PFSK-1 (cell line): ENCODE measurements at regions not wholly inside any gene's neighbourhood (a gene's known extent, or its start where the extent isn't known, plus 50 kb on each side); places are given as distances from the start of the nearest gene placed in this dataset.

Experiments
- FOXP2 ChIP-seq: optimal IDR thresholded peaks from 2 replicates; pipeline ENCODE3; 2011; ENCODE audit warnings: borderline replicate concordance, control low read depth, inconsistent platforms; ENCODE audit not compliant: insufficient read depth; ENCODE audit errors: extremely low read length, extremely low read depth
- POLR2AphosphoS5 ChIP-seq: IDR thresholded peaks from 2 replicates; pipeline ENCODE4 v1.6.1; 2012; ENCODE audit warnings: low read depth, mild to moderate bottlenecking, control low read depth, low read length, moderate library complexity
- REST ChIP-seq, 2 experiments: IDR thresholded peaks; 2 replicates each; pipeline versions ENCODE4 v1.6.1 to v1.8.0; 2011 to 2012; ENCODE audit warnings: low read depth in 2 of 2, low read length in 2 of 2, control low read depth in 1 of 2, inconsistent platforms in 1 of 2, mild to moderate bottlenecking in 1 of 2, moderate library complexity in 1 of 2; ENCODE audit not compliant: insufficient read depth in 1 of 2
- SIN3A ChIP-seq: IDR thresholded peaks from 2 replicates; pipeline ENCODE4 v1.6.1; 2012; ENCODE audit warnings: mild to moderate bottlenecking, low read length, moderate library complexity, borderline replicate concordance; ENCODE audit not compliant: insufficient read depth
- TAF1 ChIP-seq: IDR thresholded peaks from 2 replicates; pipeline ENCODE4 v1.6.1; 2012; ENCODE audit warnings: low read length, control low read depth, borderline replicate concordance; ENCODE audit not compliant: insufficient read depth

GRCh38 chr2:221322741-221323140, 249.4 kb downstream of the EPHA4 start:
- TF ChIP-seq TAF1 (no peak), REST (IDR thresholded peaks at IDR 0.05; ENCODE audit: insufficient read depth in 1 of 2, low read depth in 2 of 2, low read length in 2 of 2) (no peak), POLR2AphosphoS5 (no peak), SIN3A (no peak), FOXP2 (no peak)

DNA sequence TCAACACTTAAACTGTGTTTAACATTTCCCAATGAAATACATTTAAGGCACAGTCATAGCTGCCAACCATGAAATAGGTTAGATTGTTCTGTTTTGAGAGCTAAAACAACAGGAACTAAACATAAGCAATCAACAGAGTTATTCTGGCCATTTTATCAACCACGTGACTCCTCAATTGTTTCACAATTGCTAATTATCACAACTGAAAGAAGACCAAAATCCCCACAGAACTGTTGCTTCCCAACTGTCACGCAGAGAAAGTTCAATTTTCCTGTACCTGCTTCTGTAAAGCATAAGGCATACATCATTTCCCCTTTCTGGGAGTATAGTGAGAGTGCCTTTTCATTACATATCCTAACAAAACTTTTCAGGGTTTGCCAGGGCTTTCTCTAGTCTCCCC, 248.6 kb downstream of the EPHA4 start:
- TF ChIP-seq POLR2AphosphoS5, result no peak

DNA sequence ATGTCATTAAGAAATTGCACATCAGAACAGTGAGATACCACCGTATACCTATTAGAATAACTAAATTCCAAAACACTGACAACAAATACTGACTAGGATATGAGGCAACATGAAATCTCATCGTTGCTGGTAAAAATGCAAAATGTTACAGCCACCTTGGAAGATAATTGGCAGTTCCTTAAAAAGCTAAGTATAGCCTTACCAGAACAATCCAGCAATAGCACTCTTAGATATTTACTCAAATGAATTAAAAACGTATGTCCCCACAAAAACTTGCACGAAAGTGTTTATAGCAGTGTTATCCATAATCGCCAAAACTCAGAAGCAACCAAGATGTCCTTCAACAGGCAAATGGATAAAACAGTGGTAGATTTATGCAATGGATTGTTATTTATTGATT, 241.7 kb downstream of the EPHA4 start:
- TF ChIP-seq SIN3A (no peak), FOXP2 (no peak), POLR2AphosphoS5 (no peak), TAF1 (no peak), REST (IDR thresholded peaks at IDR 0.05; ENCODE audit: insufficient read depth in 1 of 2, low read depth in 2 of 2, low read length in 2 of 2) (no peak)

GRCh38 chr2:221334481-221335218, 237.5 kb downstream of the EPHA4 start:
- no peak for TF ChIP-seq SIN3A

GRCh38 chr2:221335219-221335752, 236.8 kb downstream of the EPHA4 start:
- no peak for TF ChIP-seq REST (IDR thresholded peaks at IDR 0.05; ENCODE audit: insufficient read depth in 1 of 2, low read depth in 2 of 2, low read length in 2 of 2)
- no peak for TF ChIP-seq TAF1
- TF ChIP-seq FOXP2, result no peak
- no peak for TF ChIP-seq SIN3A
- TF ChIP-seq POLR2AphosphoS5, result no peak

DNA sequence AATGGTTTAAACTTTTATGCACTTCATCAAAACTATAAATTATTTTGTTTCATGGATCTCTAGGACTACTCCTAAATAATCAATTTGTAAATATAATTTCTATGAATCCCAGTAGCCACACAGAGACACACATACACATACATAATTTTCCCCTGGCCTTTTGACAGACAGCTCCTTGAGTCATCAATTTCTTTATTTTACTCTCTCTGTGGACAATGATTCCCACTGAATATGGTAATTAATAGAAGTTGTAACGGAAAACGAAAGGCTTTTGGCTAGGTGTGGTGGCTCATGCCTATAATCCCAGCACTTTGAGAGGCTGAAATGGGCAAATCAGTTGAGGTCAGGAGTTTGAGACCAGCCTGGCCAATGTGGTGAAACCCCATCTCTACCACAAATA, 235.1 kb downstream of the EPHA4 start:
- no peak for TF ChIP-seq FOXP2
- no peak for TF ChIP-seq REST (IDR thresholded peaks at IDR 0.05; ENCODE audit: insufficient read depth in 1 of 2, low read depth in 2 of 2, low read length in 2 of 2)
- TF ChIP-seq TAF1, result no peak
- TF ChIP-seq SIN3A, result no peak
